HG03139 (cell line): ENCODE measurements at regions not wholly inside any gene's neighbourhood (a gene's known extent, or its start where the extent isn't known, plus 50 kb on each side); places are given as distances from the start of the nearest gene placed in this dataset.

Source experiments
- ATAC-seq: cut with Tn5 transposase; IDR thresholded peaks from one replicate; pipeline ENCODE4 v1.9.1; 2021; ENCODE audit not compliant: unreplicated experiment

DNA sequence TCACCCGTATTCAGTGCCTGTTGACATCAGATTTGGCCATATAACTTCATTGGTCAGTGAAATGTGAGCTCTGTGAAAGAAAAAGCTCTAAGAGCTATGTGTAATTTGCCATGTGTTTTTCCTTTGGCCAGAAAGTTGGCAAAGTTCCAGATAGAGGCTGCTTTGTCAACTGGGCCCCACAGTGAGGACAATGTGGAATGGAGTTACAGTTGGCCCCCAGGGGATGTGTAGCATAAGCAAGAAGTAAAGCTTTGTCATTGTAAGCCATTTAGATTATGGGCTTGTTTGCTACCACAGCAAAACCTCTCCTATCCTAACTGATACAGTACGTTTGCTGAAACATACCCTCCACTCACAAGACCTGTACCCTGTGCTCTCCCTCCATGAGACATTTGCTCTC is 119.1 kb upstream of the HABP2 start:
- ATAC-seq = no peak

DNA sequence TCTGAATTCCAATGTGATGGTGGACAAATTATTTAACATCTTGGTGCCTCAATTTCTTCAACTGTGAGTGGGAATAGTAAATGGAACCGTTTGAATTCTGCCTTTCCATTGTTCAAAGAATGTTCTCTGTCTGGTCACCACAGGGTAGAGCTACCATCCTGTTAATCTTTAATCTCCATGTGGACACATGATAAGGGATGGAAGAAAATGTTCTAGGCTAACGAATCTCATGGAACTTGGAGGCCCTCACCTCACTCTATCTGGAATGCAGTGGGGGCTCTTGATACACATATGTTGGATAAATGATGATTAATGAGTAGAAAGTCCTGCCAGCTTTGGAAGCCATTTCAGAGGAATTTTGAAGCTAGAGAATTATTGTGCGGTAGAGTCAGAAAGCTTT is 118.5 kb upstream of the HABP2 start:
- ATAC-seq = no peak

DNA sequence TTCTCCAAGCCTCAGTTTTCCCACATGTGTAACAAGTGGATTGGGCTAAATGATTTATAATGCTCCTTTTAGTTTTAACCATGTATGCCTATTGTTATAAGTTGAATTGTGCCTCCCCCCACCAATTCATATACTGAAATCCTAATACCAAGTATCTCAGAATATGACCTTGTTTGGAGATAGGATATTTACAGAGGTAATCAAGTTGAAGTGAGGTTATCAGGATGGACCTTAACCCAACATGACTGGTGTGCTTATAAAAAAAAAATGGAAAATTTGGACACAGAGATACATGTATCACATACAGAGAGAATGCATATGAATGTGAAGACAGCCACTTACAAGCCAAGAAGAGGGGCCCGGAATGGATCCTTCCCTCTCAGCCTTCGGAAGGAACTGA is 117.9 kb upstream of the HABP2 start:
- ATAC-seq = no peak

DNA sequence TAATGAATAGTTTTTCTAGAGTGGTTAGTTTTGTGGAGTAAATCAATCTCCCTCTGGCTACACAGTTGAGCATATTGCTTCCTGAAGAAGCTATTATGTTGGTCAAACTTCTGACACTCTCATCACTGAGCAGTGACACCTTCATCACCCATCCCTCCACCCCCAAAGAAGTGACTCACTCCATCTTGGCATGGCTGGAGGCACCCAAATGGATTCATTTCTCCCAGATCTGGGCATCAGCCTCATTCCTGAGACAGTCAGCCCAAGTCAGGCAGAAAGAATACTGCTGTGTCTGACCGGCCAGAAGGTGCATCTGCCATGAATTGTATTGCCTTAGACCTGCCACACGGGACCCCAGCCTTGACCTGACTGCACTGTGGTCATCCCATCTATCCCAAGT is 117.0 kb upstream of the HABP2 start:
- ATAC-seq = no peak

DNA sequence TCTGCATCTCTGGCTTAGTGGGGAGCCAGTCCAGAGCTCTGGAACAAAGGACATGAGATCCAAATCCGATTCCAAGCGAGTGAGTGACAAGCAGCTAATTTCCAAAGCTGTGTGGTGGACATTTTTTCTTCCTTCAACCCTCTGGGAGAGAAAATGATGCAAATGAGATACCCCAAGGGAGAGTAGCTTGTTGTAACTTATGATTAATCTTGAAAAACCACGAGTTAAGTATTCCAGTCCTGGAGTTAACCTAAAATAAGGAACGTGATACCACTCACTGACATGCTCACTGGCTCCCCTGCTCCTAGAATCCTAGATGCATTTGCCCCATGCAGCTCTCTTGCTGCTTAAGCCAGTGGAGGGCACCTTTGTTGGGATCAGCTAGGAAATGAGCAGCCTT is 116.0 kb upstream of the HABP2 start:
- no peak for ATAC-seq

DNA sequence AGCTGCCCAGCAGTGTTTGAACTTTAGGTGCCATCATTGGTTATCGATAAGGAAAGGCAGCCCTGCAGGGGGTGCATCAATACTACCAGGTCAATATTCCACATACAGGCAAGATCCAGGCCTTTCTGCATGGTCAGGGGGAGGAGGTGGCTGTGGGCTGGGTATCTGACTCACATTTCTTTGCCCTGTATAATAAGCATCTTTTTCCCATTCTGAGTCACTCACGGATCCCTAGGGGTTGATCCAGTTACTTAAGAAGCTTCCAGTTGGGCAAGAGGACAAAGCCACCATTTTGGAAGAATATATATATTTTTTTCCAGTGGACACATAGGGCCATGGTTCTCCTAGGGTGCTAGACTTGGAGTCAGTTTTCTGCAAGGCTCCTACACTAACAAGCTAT is 114.2 kb upstream of the HABP2 start:
- no peak for ATAC-seq

DNA sequence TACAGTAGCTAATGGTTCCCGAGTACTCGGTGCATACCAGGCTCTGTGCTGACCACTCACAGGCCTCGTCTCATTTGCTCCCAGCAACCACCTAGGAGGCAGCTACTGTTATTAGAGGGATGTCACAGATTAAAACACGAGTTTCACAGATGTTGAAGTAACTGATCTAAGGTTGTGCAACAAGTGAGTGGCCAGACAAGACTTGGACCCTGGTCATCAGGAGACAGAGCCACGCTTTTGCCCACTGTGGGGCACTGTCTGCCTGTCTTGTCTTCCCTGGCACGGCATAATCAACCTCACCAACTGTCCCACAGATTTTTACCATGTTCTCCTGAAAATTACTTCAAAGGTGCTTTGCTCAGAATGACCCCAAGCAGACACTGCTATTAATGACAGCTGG is 111.6 kb upstream of the HABP2 start:
- no peak for ATAC-seq

DNA sequence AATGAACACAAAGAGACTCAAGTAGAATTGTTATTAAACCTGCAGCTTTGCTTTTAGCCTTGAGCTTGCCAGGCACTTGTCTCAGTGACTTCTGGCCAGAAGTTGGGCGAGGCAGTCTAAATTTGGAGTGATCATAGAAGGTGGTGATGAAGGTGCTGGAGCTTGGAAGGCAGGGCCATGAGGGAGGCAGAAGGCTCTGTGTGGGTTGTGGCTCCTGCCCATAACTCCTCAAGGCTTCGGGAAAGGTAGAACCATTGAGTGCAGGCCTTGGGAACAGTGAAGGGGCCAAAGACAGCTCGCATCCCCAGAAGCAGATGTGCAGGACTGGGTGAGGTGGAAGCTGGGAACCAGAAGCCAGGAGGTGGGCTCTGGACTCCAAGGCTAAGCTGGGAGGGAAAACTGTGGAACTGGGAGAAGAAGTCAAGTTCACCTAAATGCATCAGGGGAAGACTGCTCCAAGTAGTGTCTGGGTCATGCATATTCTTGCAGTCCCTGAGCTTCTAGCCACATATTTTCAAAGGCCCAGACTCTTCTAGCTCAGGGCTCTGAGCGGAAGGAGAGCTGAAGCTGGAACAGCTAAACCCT is 111.1 kb upstream of the HABP2 start:
- no peak for ATAC-seq

DNA sequence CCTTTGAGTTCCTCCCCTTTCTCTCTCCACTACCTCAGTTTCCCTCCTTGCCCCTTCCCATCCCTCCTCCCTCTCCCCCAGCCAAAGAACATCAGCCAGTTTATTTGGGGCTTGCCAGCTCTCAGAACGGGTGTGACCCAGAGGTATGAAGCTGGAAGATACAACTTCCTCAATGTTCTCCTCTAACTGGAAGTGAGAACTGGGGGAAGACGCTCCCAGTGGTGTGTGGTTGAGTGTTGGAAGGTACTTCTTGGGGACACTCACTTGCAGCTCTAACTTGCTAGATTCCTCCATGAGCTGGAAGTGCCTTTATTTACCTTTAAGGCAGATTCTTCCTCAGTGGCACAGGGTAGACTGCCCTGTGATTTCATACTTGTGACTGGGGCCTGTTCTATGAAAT is 110.5 kb upstream of the HABP2 start:
- ATAC-seq = no peak

DNA sequence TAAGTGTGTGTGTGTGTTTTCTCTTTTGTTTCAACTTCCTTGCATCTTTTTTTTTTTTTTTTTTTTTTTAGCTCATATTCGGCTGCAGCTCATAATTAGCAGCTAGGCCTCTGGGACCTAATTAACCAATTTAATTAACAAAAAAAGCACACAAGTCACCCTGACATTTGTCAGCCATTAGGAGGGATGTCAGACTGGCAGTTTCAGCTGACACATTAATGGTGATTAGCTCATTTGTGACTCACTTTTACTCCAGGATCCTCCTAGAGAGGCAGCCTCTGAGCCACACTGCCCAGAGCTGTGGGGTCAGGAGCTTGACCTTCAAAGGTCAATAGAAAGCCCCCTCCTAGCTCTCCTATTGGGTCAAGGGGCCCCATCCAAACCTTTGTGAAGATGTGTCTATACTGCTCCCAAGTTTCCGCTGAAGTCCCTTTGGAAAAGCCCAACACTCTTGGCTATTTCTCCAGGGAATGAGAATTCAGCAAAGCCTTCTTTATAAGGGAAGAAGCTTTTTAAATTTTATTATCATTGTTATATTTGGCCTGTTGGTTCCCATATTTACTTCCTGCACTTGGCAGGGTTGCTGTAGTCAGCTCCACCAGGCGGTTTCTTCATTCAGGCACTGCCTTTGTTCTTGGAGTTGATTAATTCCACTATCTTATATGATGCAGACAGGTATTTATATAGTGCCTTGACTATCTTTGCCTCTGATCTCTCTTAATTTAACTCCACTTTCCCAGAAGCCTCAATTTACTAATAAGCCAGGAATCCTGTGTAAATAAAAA is 109.5 kb upstream of the HABP2 start:
- no peak for ATAC-seq

DNA sequence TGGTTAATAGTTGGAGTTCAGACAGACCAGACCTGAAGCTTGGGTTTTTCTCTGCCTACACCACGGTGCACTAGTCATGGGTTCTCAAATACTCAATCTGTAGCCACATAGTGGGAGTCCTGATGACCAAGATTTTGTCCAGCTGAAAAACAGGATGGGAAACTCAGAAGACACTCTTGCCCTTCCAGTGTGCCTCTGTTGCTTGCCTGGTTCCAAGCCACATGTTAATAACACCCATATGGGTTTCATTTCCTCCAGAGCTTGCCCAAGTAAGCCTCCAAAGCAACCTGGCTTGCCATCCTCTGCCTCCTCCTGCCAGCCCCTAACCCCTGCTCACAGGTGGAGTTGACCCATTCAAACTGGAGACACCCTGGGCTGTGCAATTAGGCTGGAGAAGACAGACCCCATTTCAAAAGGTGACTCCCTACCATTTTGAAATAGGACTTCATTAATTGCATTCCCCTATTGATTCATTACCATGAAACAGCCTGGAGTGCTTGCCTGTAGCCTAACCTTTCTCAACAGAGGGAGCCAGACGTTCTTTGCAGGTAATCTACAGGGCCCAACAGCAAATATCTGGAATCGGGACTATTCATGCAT is 108.0 kb upstream of the HABP2 start:
- no peak for ATAC-seq

DNA sequence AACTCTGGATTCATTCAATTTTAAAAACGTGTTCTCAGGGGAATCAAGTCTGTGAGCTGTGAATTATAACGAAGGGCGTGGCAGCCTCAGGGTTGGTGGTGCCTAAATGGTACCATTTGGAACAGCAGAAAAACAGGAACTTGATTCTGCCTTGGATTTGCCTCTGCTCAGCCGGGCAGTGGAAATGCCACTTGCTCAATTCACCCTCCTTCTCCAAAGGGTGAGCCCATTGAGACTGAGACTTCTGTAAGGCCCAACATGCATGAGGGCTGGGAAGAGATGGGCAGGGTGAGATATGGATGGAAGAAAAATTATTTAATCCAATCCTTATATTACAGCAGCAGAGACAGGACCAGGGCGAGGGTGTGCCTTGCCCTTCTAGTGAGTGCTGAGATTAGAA is 107.1 kb upstream of the HABP2 start:
- ATAC-seq = no peak

DNA sequence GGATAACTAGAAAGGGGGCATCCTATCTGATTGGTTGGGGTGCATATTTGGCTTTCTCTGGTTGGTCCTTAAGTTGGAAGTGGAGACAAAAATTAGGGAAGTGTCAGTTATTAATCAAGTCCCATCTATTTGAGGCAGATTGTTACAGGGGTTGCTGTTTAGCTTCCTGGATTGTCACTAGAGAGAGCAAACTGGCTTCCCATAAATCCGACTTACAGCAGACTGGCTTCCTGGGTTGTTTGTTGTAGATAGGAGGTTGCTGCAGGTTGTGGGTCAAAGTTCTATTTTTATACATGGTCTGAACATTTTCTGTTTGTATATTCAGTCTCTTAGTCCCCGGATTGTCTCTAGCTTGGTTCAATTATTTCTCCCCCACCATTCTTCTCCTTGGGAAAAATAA is 106.1 kb upstream of the HABP2 start:
- ATAC-seq = no peak

DNA sequence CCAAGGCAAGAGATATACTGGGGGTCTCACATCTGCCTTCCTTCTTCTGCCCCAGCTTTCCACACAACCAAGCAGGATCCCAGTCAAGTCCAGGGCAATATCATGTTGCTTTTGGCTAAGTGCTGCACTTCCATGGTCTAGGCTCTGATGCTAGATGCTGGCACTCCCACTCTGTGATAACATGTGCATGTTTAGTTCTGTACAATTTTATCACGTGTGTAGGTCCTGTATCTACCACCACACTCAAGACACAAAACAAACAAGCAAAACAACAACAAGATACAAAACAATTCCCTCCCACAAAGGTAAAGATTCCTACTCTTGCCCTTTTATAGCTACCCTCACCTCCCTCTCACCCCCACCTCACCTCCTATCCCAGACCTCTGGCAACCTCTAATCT is 105.6 kb upstream of the HABP2 start:
- no peak for ATAC-seq

DNA sequence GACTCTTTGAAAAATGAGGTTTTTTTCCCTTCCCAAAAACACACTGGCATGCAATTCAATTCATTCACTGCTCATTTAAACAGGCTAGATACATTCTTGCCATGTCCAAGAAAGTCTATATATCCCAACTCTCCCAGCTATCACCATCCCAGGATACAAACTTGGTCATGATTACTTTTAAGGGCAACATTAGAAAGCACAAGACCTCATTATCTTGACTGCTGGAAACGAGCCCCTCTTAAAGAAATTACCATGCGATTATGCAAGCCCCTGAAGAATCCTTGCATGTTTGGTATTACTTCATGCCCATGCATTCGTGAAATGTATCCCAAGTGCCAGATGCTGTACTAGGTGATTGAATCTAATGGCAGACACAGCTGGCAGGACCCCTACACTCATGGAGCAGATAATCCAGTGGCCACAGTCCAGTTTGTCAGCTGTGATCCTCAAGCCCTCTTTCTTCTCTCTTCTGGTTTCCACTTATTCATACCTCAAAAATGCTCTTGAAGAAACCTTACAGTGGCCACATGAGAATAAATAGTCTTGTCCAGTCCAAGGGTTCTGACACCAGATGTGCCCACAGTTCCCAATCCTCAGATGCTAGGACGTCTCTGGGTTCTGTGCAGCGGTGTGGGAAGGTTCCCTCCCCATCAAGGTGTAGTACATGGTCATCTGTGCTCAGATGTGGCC is 103.7 kb upstream of the HABP2 start:
- ATAC-seq = no peak

DNA sequence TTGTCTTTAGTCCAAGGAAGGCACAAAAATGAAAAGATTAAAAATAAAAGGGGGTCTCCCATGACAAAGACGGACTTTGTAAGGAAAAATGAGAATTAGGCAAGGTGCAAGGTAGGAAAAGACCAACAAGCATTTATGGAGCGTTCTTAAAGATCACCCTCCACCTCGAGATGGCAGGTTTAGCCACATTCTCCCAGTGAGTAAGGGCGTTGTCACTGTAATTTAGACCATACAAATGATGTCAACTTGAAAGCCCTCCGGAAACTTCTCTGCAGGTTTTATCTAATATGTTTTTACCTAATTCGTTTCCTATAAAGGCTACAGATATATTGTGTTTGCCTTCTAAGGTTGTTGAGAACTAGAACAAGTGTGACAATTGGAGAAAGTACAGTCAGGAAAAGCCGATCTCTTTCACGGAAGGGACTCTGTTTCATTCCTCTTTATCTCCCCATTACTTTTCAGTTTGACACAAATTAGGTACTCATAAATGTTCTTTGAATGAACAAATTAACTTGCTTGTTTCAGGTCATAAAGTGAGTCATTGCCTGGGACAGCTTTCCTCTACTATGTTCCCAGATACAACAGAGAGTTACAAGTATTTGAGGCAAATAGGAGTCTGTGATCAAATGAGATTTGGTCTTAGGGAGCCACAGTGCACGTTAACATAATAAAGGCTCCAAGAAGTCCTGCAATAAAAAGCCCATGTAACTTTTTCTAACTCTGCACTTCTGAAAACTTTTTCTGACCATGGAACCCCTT is 102.6 kb upstream of the HABP2 start:
- no peak for ATAC-seq

DNA sequence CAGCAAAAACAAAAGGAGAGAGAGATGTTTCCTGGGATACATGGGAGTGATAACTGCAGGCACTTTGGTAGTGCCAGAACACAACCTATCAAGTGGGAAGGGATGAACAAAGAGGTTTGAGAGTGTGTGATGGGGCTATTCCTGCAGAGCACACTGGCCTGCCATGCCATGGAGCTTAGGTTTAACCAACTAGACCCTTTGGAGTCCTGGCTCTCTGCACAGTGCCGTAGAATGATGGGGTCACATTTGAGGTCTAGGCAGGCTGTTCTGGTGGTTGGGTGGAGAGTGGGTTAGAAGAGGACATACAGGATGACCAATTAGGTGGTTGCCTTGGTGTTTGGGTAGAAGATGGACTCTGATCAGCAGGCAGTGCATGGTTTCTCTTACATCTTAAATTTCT is 101.9 kb upstream of the HABP2 start:
- ATAC-seq = no peak

DNA sequence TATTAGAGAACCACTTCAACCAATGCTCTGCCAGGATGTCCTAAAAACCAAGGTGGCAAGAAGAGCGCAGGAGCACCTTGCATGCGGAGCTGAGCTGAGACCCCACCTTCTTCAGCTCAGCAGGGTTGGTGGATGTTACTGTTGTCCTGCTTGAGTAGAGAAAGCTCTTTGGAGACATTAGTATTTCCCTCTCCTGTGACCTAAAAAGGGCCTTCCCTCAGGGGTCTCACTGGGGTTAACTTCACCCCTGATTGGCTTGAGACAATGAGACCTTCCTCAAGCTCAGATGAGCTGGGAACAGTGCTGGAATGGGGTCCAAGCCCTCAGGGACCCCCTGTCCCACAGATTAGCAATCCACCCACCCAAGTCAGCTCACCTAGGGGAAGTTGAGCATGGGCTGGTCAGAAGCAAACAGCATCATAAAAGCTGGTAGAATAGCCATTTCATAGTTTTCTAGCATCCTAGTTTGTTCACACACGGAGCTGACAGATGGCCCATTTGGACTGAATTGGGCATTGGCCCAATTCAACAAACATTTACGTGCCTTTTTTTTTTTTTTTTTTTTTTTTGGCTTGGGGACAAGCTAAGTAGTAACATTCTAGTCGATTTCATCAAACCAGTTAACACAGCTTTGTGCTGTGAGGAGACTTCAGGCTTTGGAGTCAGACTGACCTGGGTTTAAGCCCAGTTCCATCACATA is 100.6 kb upstream of the HABP2 start:
- ATAC-seq = no peak

DNA sequence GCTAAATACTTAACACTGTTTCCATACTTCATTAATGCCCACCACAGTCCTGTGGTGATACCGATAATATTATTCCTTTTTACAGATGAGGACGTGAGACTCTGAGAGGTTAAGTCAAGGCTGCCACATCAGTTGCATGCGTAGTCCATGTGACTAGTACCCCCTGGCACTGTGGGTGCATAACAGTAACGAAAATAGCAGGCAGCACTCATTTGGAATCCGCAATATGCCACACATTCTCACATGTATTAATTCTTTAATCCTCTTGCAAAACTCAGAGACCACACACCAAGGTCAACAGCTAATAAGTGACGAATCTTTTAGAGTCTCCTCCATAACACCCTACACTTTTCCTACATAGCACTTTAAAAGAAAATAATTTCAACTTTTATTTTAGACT is 99.5 kb upstream of the HABP2 start:
- no peak for ATAC-seq

DNA sequence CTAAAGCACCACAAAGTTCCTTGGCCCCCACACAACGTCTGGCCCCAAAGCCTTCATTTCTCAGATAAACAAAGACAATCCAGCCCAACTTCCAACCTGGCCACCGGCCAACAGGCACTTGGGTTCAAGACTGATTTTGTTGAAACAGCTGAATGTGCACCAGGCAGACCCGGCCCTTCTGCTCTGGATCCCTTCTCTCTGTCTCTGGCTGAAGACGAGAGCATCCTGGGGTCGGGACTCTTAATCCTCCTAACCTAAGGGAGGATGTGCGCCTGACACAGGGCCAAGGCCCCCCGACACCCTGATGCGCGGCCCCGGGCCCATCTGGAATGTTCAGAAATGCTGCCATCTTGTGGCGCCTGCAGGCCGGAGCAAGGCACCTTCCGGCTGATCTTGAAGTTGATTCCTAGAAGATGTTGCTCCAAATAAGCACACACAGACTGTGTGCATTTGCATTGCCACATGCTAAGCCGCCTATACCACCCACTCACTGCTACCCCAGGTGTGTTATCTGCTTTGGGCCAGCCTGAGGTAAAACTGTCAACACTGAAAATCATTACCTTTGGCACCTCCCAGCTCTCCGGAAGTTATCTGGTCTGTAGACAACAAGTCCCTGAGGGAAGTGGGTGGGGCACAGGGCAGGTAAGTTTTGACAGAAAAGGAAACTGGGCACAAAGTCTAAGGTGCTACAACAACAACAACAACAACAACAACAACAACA is 98.4 kb upstream of the HABP2 start:
- no peak for ATAC-seq
